GM12864 (cell line): ENCODE measurements at regions not wholly inside any gene's neighbourhood (a gene's known extent, or its start where the extent isn't known, plus 50 kb on each side); places are given as distances from the start of the nearest gene placed in this dataset.

Source experiments
- DNase-seq: peaks from one replicate; pipeline ENCODE4 v3.0.0-alpha.2; 2011; ENCODE audit warnings: low read depth
- H3K4me3 ChIP-seq: 2 replicates; pipeline ENCODE4 v1.5.1; 2011; ENCODE audit warnings: mild to moderate bottlenecking, low read depth, low read length, control low read depth
- CTCF ChIP-seq: IDR thresholded peaks from 2 replicates; pipeline ENCODE4 v1.5.1; 2011; ENCODE audit warnings: low read depth, mild to moderate bottlenecking, moderate library complexity, low read length, control low read depth, inconsistent platforms; ENCODE audit errors: missing control alignments

- H3K4me3 ChIP-seq, result no peak overlapping the region
- no peak for DNase-seq
- no peak for TF ChIP-seq CTCF
Measured at GRCh38 chr9:82546136-82546535, 516.8 kb downstream of the RASEF start.

- no peak for DNase-seq
- H3K4me3 ChIP-seq, result no peak overlapping the region
- TF ChIP-seq CTCF, result no peak
Measured at GRCh38 chr9:82547995-82548394, 514.9 kb downstream of the RASEF start.

GRCh38 chr9:82549174-82549821, 513.6 kb downstream of the RASEF start:
- H3K4me3 ChIP-seq, result no peak overlapping the region
- no peak for TF ChIP-seq CTCF
- DNase-seq, result no peak

GRCh38 chr9:82552784-82553183, 510.2 kb downstream of the RASEF start:
- no peak overlapping the region for H3K4me3 ChIP-seq
- no peak for DNase-seq
- TF ChIP-seq CTCF, result no peak

GRCh38 chr9:82553654-82554366, 509.1 kb downstream of the RASEF start:
- no peak overlapping the region for H3K4me3 ChIP-seq
- no peak for TF ChIP-seq CTCF
- no peak for DNase-seq

- no peak overlapping the region for H3K4me3 ChIP-seq
- no peak for TF ChIP-seq CTCF
- DNase-seq, result no peak
Measured at GRCh38 chr9:82554381-82554780, 508.6 kb downstream of the RASEF start.

GRCh38 chr9:82555031-82555430, 507.9 kb downstream of the RASEF start:
- no peak overlapping the region for H3K4me3 ChIP-seq
- DNase-seq, result no peak
- TF ChIP-seq CTCF, result no peak
